WTC11 (cell line): ENCODE measurements at regions not wholly inside any gene's neighbourhood (a gene's known extent, or its start where the extent isn't known, plus 50 kb on each side); places are given as distances from the start of the nearest gene placed in this dataset.
"Not testable (repeated sequence)": the region's sequence is repeated elsewhere in the genome, so short reads cannot be mapped to it uniquely, and the experiment has no call there.

ENCODE experiments used
- ATAC-seq: fragments of 200-7000 bp; cut with Tn5 transposase; 2 replicates; pipeline ENCODE4 v1.10.0; 2021; ENCODE audit warnings: mild to moderate bottlenecking, moderate library complexity
- CTCF ChIA-PET: fragments of 300-600 bp; sonication (Branson Sonifier 250); formaldehyde crosslinking; loops from one replicate; lab custom pipeline; 2021; ENCODE audit warnings: antibody characterized with exemption; lab: Charles Lee
- POLR2A ChIA-PET: fragments of 350-600 bp; sonication (Branson Sonifier 250); formaldehyde crosslinking; loops from one replicate; lab custom pipeline; 2021; ENCODE audit warnings: antibody characterized with exemption; lab: Charles Lee
- DNase-seq: peaks from one replicate; pipeline ENCODE4 v3.0.0; 2021; ENCODE audit warnings: low spot score
- H3K27ac Mint-ChIP-seq: 2 replicates; pipeline ENCODE4 v1.8.0; 2021; ENCODE audit warnings: mixed read lengths
- H3K27me3 Mint-ChIP-seq: 2 replicates; pipeline ENCODE4 v1.8.0; 2021; ENCODE audit warnings: low read depth, mild to moderate bottlenecking, moderate library complexity, mixed read lengths
- H3K36me3 Mint-ChIP-seq: 2 replicates; pipeline ENCODE4 v1.8.0; 2021; ENCODE audit warnings: mixed read lengths
- H3K4me1 Mint-ChIP-seq: 2 replicates; pipeline ENCODE4 v1.8.0; 2022; ENCODE audit warnings: mixed read lengths
- H3K4me3 Mint-ChIP-seq: 2 replicates; pipeline ENCODE4 v1.8.0; 2021; ENCODE audit warnings: mild to moderate bottlenecking, moderate library complexity, mixed read lengths
- H3K9me3 Mint-ChIP-seq: 2 replicates; pipeline ENCODE4 v1.8.0; 2021; ENCODE audit warnings: mixed read lengths
- CREB1 ChIP-seq: sonication (generic); formaldehyde crosslinking; IDR thresholded peaks from 2 replicates; pipeline ENCODE4 v1.8.0; 2023; ENCODE audit warnings: mild to moderate bottlenecking, missing genetic modification reagents
- FOXP1 ChIP-seq: sonication (generic); formaldehyde crosslinking; IDR thresholded peaks from 2 replicates; pipeline ENCODE4 v1.8.0; 2022; ENCODE audit warnings: missing genetic modification reagents, mild to moderate bottlenecking, moderate library complexity, borderline replicate concordance
- GABPB1 ChIP-seq: sonication (generic); formaldehyde crosslinking; IDR thresholded peaks from 2 replicates; pipeline ENCODE4 v1.8.1; 2023; ENCODE audit warnings: mild to moderate bottlenecking, missing genetic modification reagents
- JUN ChIP-seq: sonication (generic); formaldehyde crosslinking; IDR thresholded peaks from 2 replicates; pipeline ENCODE4 v1.8.0; 2023; ENCODE audit warnings: mild to moderate bottlenecking, missing genetic modification reagents
- MAX ChIP-seq: sonication (generic); formaldehyde crosslinking; IDR thresholded peaks from 2 replicates; pipeline ENCODE4 v1.8.0; 2022; ENCODE audit warnings: mild to moderate bottlenecking, missing genetic modification reagents
- NFE2L1 ChIP-seq: sonication (generic); formaldehyde crosslinking; IDR thresholded peaks from 2 replicates; pipeline ENCODE4 v1.8.1; 2023; ENCODE audit warnings: missing genetic modification reagents
- NR3C1 ChIP-seq: sonication (generic); formaldehyde crosslinking; conservative IDR thresholded peaks from 2 replicates; pipeline ENCODE4 v1.8.1; 2023; ENCODE audit warnings: low read depth, mild to moderate bottlenecking, missing genetic modification reagents
- OVOL2 ChIP-seq: fragments of 250-450 bp; sonication (Bioruptor Pico); IDR thresholded peaks from 2 replicates; pipeline ENCODE4 v1.9.0; 2021; ENCODE audit warnings: mild to moderate bottlenecking, borderline replicate concordance
- SOX15 ChIP-seq: fragments of 250-450 bp; sonication (Bioruptor Pico); IDR thresholded peaks from 2 replicates; pipeline ENCODE4 v1.9.0; 2021; ENCODE audit warnings: mild to moderate bottlenecking
- TP53 ChIP-seq: sonication (generic); formaldehyde crosslinking; IDR thresholded peaks from 2 replicates; pipeline ENCODE4 v1.8.1; 2023; ENCODE audit warnings: mild to moderate bottlenecking, missing genetic modification reagents
- TF ChIP-seq, protein P1 (sequence below): fragments of 200-600 bp; IDR thresholded peaks from 2 replicates; pipeline ENCODE4 v1.8.0; 2022; ENCODE audit warnings: antibody characterized with exemption
- TF ChIP-seq, protein P2 (sequence below): sonication (generic); formaldehyde crosslinking; IDR thresholded peaks from 2 replicates; pipeline ENCODE4 v1.8.1; 2023; ENCODE audit warnings: mild to moderate bottlenecking, missing genetic modification reagents
- TF ChIP-seq, protein P3 (sequence below): fragments of 250-450 bp; sonication (Bioruptor Pico); IDR thresholded peaks from 2 replicates; pipeline ENCODE4 v1.9.0; 2021; ENCODE audit warnings: mild to moderate bottlenecking

- TF ChIP-seq, protein P1, sequence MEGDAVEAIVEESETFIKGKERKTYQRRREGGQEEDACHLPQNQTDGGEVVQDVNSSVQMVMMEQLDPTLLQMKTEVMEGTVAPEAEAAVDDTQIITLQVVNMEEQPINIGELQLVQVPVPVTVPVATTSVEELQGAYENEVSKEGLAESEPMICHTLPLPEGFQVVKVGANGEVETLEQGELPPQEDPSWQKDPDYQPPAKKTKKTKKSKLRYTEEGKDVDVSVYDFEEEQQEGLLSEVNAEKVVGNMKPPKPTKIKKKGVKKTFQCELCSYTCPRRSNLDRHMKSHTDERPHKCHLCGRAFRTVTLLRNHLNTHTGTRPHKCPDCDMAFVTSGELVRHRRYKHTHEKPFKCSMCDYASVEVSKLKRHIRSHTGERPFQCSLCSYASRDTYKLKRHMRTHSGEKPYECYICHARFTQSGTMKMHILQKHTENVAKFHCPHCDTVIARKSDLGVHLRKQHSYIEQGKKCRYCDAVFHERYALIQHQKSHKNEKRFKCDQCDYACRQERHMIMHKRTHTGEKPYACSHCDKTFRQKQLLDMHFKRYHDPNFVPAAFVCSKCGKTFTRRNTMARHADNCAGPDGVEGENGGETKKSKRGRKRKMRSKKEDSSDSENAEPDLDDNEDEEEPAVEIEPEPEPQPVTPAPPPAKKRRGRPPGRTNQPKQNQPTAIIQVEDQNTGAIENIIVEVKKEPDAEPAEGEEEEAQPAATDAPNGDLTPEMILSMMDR: no peak
- TF ChIP-seq NR3C1 (CRISPR knock-in tag) (no peak), GABPB1 (CRISPR knock-in tag) (no peak), TP53 (CRISPR knock-in tag) (no peak)
- TF ChIP-seq, all 79 proteins: peak for 0
These were observed 736.6 kb downstream of the TBC1D22A start (continued) for GRCh38 chr22:47498969-47499495.

- Mint-ChIP-seq H3K4me1 (no peaks in the 10 kb centered on the region), H3K27ac (no peak overlapping the region), H3K36me3 (peaks cover 38% of the 10 kb centered on the region)
- DNase-seq (no peak), ATAC-seq (no peak)
- CTCF ChIA-PET: no interaction called here
- TF ChIP-seq JUN (CRISPR knock-in tag) (no peak), OVOL2 (CRISPR knock-in tag) (no peak), FOXP1 (CRISPR knock-in tag) (no peak), TP53 (CRISPR knock-in tag) (no peak), SOX15 (no peak), NFE2L1 (no peak), CREB1 (no peak)
- TF ChIP-seq, protein P2, sequence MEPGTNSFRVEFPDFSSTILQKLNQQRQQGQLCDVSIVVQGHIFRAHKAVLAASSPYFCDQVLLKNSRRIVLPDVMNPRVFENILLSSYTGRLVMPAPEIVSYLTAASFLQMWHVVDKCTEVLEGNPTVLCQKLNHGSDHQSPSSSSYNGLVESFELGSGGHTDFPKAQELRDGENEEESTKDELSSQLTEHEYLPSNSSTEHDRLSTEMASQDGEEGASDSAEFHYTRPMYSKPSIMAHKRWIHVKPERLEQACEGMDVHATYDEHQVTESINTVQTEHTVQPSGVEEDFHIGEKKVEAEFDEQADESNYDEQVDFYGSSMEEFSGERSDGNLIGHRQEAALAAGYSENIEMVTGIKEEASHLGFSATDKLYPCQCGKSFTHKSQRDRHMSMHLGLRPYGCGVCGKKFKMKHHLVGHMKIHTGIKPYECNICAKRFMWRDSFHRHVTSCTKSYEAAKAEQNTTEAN (CRISPR knock-in tag): no peak
- TF ChIP-seq, protein P1: no peak
- TF ChIP-seq, all 79 proteins: peak for 0
- POLR2A ChIA-PET: no interaction called here
- Mint-ChIP-seq H3K27me3 (no peaks in the 10 kb centered on the region; the same call in 1 of the 2 replicates), H3K9me3 (peaks cover 73% of the 10 kb centered on the region), H3K4me3 (no peak overlapping the region)
These were observed 735.2 kb downstream of the TBC1D22A start for GRCh38 chr22:47497666-47498065.

DNA sequence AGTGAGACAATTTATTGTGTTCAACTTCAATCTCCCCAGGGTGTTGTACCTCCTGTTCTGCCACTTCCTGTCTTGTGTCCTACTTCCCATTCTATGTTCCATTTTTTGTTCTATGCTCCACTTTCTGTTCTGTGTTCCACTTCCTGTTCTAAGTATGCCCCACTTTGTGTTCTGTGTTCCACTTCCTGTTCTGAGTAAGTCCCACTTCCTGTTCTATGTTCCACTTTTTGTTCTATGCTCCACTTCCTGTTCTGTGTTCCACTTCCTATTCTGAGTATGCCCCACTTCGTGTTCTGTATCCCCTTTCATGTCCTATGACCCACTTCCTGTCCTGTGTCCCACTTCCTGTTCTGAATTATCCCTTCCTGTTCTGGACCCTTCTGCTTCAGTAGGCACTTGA is 732.7 kb downstream of the TBC1D22A start:
- Mint-ChIP-seq H3K36me3 (peaks cover 39% of the 10 kb centered on the region), H3K27ac (no peak overlapping the region), H3K4me3 (no peak overlapping the region), H3K27me3 (peaks cover 3% of the 10 kb centered on the region; the same call in 1 of the 2 replicates), H3K9me3 (peaks cover 68% of the 10 kb centered on the region), H3K4me1 (no peaks in the 10 kb centered on the region)
- DNase-seq: no peak
- TF ChIP-seq MAX (CRISPR knock-in tag): no peak
- TF ChIP-seq, protein P3, sequence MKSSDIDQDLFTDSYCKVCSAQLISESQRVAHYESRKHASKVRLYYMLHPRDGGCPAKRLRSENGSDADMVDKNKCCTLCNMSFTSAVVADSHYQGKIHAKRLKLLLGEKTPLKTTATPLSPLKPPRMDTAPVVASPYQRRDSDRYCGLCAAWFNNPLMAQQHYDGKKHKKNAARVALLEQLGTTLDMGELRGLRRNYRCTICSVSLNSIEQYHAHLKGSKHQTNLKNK (CRISPR knock-in tag): no peak
- CTCF ChIA-PET: no interaction called here
- no peak for ATAC-seq
- POLR2A ChIA-PET: no interaction called here

GRCh38 chr22:47488131-47488530 is 725.7 kb downstream of the TBC1D22A start:
- peaks cover 38% of the 10 kb centered on the region for H3K36me3 Mint-ChIP-seq
- H3K4me1 Mint-ChIP-seq, ATAC-seq, H3K27ac Mint-ChIP-seq, H3K4me3 Mint-ChIP-seq, POLR2A ChIA-PET, CTCF ChIA-PET, DNase-seq, H3K27me3 Mint-ChIP-seq: not testable (repeated sequence)
- H3K9me3 Mint-ChIP-seq: peaks cover 53% of the 10 kb centered on the region
